Natural killer cell (primary cell): ENCODE measurements at regions not wholly inside any gene's neighbourhood (a gene's known extent, or its start where the extent isn't known, plus 50 kb on each side); places are given as distances from the start of the nearest gene placed in this dataset.

Experiments
- ATAC-seq, 3 donors: fragments of 150-1000 bp in 2 of 3; fragments of 200-7000 bp in 1 of 3; cut with Tn5 transposase; 1 replicate in 1 of 3; 2 replicates in 2 of 3; pipeline ENCODE4 v1.10.0; 2021; ENCODE audit warnings: mild to moderate bottlenecking in 2 of 3, moderate library complexity in 2 of 3
- DNase-seq, 2 donors: peaks; one replicate each; pipeline versions ENCODE4 v3.0.0 to v3.0.0-alpha.2; 2013 to 2021; ENCODE audit warnings: mixed read lengths in 1 of 2
- H3K27ac ChIP-seq: one replicate; pipeline ENCODE4 v1.5.1; 2013; ENCODE audit warnings: mild to moderate bottlenecking, low read length
- H3K27me3 ChIP-seq: one replicate; pipeline ENCODE4 v1.6.1; 2013; ENCODE audit warnings: low read length; ENCODE audit not compliant: control insufficient read depth, insufficient read depth
- H3K36me3 ChIP-seq: one replicate; pipeline ENCODE4 v1.6.1; 2013; ENCODE audit warnings: low read length; ENCODE audit not compliant: control insufficient read depth, insufficient read depth
- H3K4me1 ChIP-seq: one replicate; pipeline ENCODE4 v1.6.1; 2013; ENCODE audit warnings: low read length; ENCODE audit not compliant: control insufficient read depth, insufficient read depth
- H3K4me3 ChIP-seq: one replicate; pipeline ENCODE4 v1.5.1; 2013; ENCODE audit warnings: low read length
- H3K9me3 ChIP-seq: one replicate; pipeline ENCODE4 v1.6.1; 2013; ENCODE audit warnings: low read length; ENCODE audit not compliant: control insufficient read depth, insufficient read depth
- H3K27ac Mint-ChIP-seq, 2 donors: one replicate each; pipeline ENCODE4 v1.8.0; 2022; ENCODE audit warnings: mild to moderate bottlenecking in 2 of 2, mixed read lengths in 2 of 2, moderate library complexity in 1 of 2
- H3K27me3 Mint-ChIP-seq, 2 donors: one replicate each; pipeline ENCODE4 v1.8.0; 2022; ENCODE audit warnings: low read depth in 2 of 2, mixed read lengths in 2 of 2
- H3K36me3 Mint-ChIP-seq: one replicate; pipeline ENCODE4 v1.8.0; 2022; ENCODE audit warnings: mixed read lengths
- H3K4me1 Mint-ChIP-seq, 2 donors: one replicate each; pipeline ENCODE4 v1.8.0; 2022; ENCODE audit warnings: mixed read lengths in 2 of 2
- H3K4me3 Mint-ChIP-seq: one replicate; pipeline ENCODE4 v1.8.0; 2022; ENCODE audit warnings: mild to moderate bottlenecking, moderate library complexity, mixed read lengths
- H3K9me3 Mint-ChIP-seq, 2 donors: one replicate each; pipeline ENCODE4 v1.8.0; 2022; ENCODE audit warnings: mixed read lengths in 2 of 2
- CTCF ChIP-seq: fragments of 200-600 bp; IDR thresholded peaks from one replicate; pipeline ENCODE4 v1.8.0; 2022; ENCODE audit warnings: antibody characterized with exemption
- WGBS: methylation state at CpG from one replicate; pipeline ENCODE4 v1.1.7; 2013; ENCODE audit warnings: missing lambda C conversion rate; ENCODE audit not compliant: insufficient coverage; 5-methylcytosine and 5-hydroxymethylcytosine counted together
- intact Hi-C: fragments of 100-400 bp; cut with micrococcal nuclease; formaldehyde crosslinking; loops from one replicate; pipeline ENCODE4 v1.14.2; 2022

- no peak for ATAC-seq
- H3K27ac Mint-ChIP-seq: no peak overlapping the region
- no peaks in the 10 kb centered on the region for H3K27me3 ChIP-seq
- H3K36me3 Mint-ChIP-seq: no peaks in the 10 kb centered on the region
- no peak overlapping the region for H3K27ac ChIP-seq
- intact Hi-C loops: no loop called here
- DNase-seq: no peak
- no peaks in the 10 kb centered on the region for H3K4me1 ChIP-seq
- H3K4me3 Mint-ChIP-seq: no peak overlapping the region
- H3K4me1 Mint-ChIP-seq: no peaks in the 10 kb centered on the region
- 92% methylated on average over 2 of the region's 2 CpGs for WGBS
- peaks cover 9 to 12% of the 10 kb centered on the region in 2 donors for H3K9me3 Mint-ChIP-seq
- no peak overlapping the region for H3K4me3 ChIP-seq
- peaks cover 3% of the 10 kb centered on the region for H3K9me3 ChIP-seq
- no peaks in the 10 kb centered on the region for H3K27me3 Mint-ChIP-seq
- no peak for TF ChIP-seq CTCF
- no peaks in the 10 kb centered on the region for H3K36me3 ChIP-seq
Observed at GRCh38 chr22:34379825-34380224, 459.5 kb upstream of the LARGE1 start.

GRCh38 chr22:34380532-34380931 lies 460.3 kb upstream of the LARGE1 start:
- DNase-seq (no peak), ATAC-seq (no peak)
- Histone ChIP-seq H3K4me1 (no peaks in the 10 kb centered on the region), H3K36me3 (no peaks in the 10 kb centered on the region), H3K27me3 (no peaks in the 10 kb centered on the region), H3K4me3 (no peak overlapping the region), H3K27ac (no peak overlapping the region), H3K9me3 (peaks cover 3% of the 10 kb centered on the region)
- WGBS: 87% methylated on average over 4 of the region's 4 CpGs
- peaks cover 9 to 12% of the 10 kb centered on the region in 2 donors for H3K9me3 Mint-ChIP-seq
- TF ChIP-seq CTCF: no peak
- intact Hi-C loops: no loop called here
- H3K4me1 Mint-ChIP-seq: no peaks in the 10 kb centered on the region
- H3K27me3 Mint-ChIP-seq: no peaks in the 10 kb centered on the region
- H3K4me3 Mint-ChIP-seq: no peak overlapping the region
- no peak overlapping the region for H3K27ac Mint-ChIP-seq
- H3K36me3 Mint-ChIP-seq: no peaks in the 10 kb centered on the region

DNA sequence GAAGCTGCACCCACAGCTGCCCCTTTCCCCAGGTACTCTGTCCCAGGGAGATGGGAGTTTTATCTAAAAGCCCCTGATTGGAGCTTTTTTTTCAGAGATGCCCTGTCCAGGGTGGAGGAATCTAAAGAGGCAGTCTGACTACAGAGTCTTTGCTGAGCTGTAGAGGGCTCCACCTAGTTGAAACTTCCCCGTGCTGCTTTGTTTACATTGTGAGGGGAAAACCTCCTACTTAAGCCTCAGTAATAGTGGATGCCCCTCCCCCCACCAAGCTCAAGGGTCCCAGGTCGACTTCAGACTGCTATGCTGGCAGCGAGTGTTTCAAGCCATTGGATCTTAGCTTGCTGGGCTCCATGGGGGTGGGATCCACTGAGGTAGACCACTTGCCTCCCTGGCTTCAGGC lies 470.1 kb upstream of the LARGE1 start:
- no peak overlapping the region for H3K27ac ChIP-seq
- ATAC-seq: no peak
- Mint-ChIP-seq H3K27ac (no peak overlapping the region), H3K36me3 (peaks cover 11% of the 10 kb centered on the region), H3K27me3 (no peaks in the 10 kb centered on the region), H3K4me3 (no peak overlapping the region), H3K9me3 (peaks cover 17 to 19% of the 10 kb centered on the region in 2 donors), H3K4me1 (no peaks in the 10 kb centered on the region)
- no peak for DNase-seq
- no peaks in the 10 kb centered on the region for H3K4me1 ChIP-seq
- H3K9me3 ChIP-seq: peaks cover 3% of the 10 kb centered on the region
- 83% methylated on average over 2 of the region's 3 CpGs for WGBS
- H3K4me3 ChIP-seq: no peak overlapping the region
- H3K36me3 ChIP-seq: no peaks in the 10 kb centered on the region
- intact Hi-C loops: no loop called here
- H3K27me3 ChIP-seq: no peaks in the 10 kb centered on the region
- TF ChIP-seq CTCF: no peak

DNA sequence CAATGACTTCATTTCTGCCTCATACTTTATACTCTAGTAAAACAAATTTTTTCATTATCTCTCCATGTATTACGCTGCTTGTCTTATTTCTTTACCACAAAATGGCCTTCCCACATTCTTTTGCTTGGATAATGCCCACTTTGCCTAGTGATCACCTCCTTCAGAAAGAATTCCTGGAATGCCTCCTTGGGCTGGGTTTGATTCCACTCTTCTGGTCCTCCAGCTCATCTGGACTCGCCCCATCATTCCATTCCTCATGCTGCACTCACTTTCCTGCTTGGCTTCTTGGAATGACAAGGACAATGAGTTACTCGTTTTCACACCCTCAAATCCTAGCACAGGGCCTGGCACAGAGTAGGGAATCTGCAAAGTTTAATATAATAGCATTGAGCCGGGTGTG lies 475.1 kb upstream of the LARGE1 start:
- intact Hi-C loops: no loop called here
- no peak for ATAC-seq
- Mint-ChIP-seq H3K36me3 (no peaks in the 10 kb centered on the region), H3K4me3 (no peak overlapping the region), H3K27ac (no peak overlapping the region), H3K9me3 (peaks cover 6 to 11% of the 10 kb centered on the region in 2 donors), H3K4me1 (no peaks in the 10 kb centered on the region), H3K27me3 (no peaks in the 10 kb centered on the region)
- no peaks in the 10 kb centered on the region for H3K36me3 ChIP-seq
- H3K9me3 ChIP-seq: peaks cover 7% of the 10 kb centered on the region
- H3K27ac ChIP-seq: no peak overlapping the region
- no peak for DNase-seq
- H3K27me3 ChIP-seq: no peaks in the 10 kb centered on the region
- no peak overlapping the region for H3K4me3 ChIP-seq
- H3K4me1 ChIP-seq: no peaks in the 10 kb centered on the region
- WGBS: 75% methylated on average over 3 of the region's 4 CpGs
- no peak for TF ChIP-seq CTCF
